ENCODE measurements at regions not wholly inside any gene's neighbourhood (a gene's known extent, or its start where the extent isn't known, plus 50 kb on each side); places are given as distances from the start of the nearest gene placed in this dataset.

DNA sequence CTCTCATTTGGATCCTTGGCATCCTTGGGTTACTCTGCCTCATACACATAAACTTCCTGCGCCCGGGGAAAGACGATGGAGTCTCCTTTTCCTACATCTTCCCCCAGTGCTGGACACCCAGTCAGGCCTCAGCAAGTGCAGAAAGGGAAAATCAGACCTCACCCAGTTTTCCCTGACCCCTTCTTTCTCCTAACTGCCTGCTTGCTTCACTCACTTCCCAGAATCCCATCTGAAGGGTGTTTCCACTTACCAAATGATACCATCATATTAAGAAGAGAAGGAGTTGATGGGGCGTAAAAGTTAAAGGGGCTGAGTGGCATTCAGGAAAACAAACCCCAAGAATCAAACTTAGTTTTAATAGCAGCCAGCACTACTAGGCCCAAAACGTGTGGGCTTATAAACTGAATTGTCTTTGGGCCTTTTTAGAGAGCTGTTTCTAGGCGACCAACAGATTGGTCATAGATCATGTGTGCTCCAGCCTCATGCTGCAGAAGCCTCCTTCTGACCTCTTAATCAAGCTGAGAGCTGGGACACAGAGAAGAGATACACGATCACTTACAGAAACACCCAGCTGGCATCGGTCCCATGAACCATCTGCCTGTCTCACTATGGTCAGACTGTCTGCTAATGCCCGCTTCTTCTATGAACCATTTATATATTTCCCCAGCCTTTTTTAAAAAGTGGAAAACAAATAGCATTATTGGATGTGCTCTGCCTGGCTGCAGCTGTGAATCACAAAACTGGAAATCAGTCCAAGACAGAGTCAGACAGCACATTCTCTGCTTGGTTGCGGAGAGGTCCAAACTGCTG lies 165.7 kb upstream of the SLC14A2 start:
- Histone ChIP-seq H3K4me2 (ENCODE audit: low read length) (no peak overlapping the region), H3K27me3 (ENCODE audit: insufficient read depth, low read length) (no peaks in the 10 kb centered on the region), H3K79me2 (ENCODE audit: insufficient read depth, low read length) (no peaks in the 10 kb centered on the region), H3K9ac (ENCODE audit: low read length) (no peak overlapping the region), H2AFZ (ENCODE audit: low read depth, low read length, poor library complexity, severe bottlenecking) (no peak overlapping the region), H3K4me3 (replicated peaks in 1 of 2; ENCODE audit: low read depth in 1 of 2, low read length in 2 of 2) (no peak overlapping the region), H3K9me2 (ENCODE audit: insufficient read depth) (no peaks in the 10 kb centered on the region), H4K20me1 (ENCODE audit: insufficient read depth) (no peaks in the 10 kb centered on the region), H3K36me3 (ENCODE audit: control insufficient read depth in 1 of 2, insufficient read depth in 2 of 2, low read length in 2 of 2) (no peaks in the 10 kb centered on the region), H3K27ac (ENCODE audit: low read depth, low read length) (no peak overlapping the region), H3K9me3 (ENCODE audit: control insufficient read depth in 1 of 2, insufficient read depth in 1 of 2, low read depth in 1 of 2, low read length in 2 of 2) (no peaks in the 10 kb centered on the region), H3K4me1 (ENCODE audit: control insufficient read depth in 1 of 2, insufficient read depth in 2 of 2, low read length in 2 of 2) (no peaks in the 10 kb centered on the region)
- ChIA-PET CTCF (no interaction called here), POLR2A (no interaction called here), RAD21 (ENCODE audit: low non-redundant PET in 1 of 2, low total read pairs in 2 of 2, uncharacterized antibody in 2 of 2, unreplicated experiment in 2 of 2) (no interaction called here)
- intact Hi-C loops (cut with micrococcal nuclease) = no loop called here
- TF ChIP-seq SRF (IDR thresholded peaks at IDR 0.05; ENCODE audit: low read depth) (no peak), POLR2A (IDR thresholded peaks at IDR 0.05; ENCODE audit: borderline replicate concordance, extremely low read depth, insufficient read depth, insufficient read length) (no peak), ELF1 (IDR thresholded peaks at IDR 0.05; ENCODE audit: borderline replicate concordance, low read depth) (no peak)
- TF ChIP-seq, protein P1, sequence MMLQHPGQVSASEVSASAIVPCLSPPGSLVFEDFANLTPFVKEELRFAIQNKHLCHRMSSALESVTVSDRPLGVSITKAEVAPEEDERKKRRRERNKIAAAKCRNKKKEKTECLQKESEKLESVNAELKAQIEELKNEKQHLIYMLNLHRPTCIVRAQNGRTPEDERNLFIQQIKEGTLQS (IDR thresholded peaks at IDR 0.05) = no peak
- DNase-seq (ENCODE audit: low read depth, low spot score) (no peak), ATAC-seq (no peak)
- BruUV-seq (replicated peaks) = no TSS peak

DNA sequence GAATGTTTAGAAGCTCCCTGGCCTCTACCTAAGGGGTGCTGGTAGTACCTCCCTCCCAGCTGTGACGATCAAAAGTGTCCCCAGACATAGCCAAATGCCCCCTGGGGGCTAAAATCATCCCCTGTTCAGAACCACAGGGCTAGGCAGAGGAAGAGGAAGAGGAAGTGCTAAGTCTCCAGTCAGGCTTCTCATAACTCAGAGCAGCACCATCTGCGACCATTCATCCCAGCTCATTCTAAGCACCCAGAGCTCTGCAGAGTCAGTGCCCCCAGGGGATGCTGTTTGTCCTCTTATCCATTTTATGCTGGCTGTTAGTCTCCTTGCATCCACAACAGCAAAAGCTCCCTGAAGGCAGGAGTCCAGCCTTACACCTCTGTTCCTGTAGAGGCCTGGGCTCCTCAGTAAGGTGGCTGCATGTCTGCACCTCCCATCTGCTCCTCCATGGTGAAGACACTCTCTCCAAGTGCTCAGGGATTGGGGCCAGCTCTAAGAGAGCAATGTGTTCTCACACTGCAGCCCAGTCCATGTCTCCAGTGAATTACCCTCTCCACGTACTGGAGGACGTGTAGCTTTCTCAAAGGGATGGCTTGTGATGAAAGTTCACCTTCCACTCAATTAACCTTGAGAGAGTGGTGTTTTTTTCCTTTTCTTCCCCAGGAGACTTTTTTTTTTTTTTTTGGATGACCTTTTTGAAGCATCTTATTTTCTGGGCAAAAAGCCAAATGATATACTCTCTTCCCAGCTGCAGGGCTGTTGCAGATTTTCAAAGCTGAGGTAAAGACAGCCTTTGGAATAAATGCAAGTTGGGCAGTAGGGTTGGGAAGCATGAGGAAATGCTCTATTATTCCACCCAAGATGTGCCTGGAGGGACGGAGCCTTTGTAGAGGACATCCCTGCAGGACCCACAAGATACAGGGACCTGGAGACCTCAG lies 158.9 kb upstream of the SLC14A2 start:
- H2AFZ ChIP-seq (ENCODE audit: low read depth, low read length, poor library complexity, severe bottlenecking) = no peak overlapping the region
- intact Hi-C loops (cut with micrococcal nuclease) = no loop called here
- no peak overlapping the region for H3K27ac ChIP-seq (ENCODE audit: low read depth, low read length)
- POLR2A ChIA-PET = no interaction called here
- no peak for DNase-seq (ENCODE audit: low read depth, low spot score)
- RAD21 ChIA-PET (ENCODE audit: low non-redundant PET in 1 of 2, low total read pairs in 2 of 2, uncharacterized antibody in 2 of 2, unreplicated experiment in 2 of 2) = no interaction called here
- H3K4me3 ChIP-seq (replicated peaks in 1 of 2; ENCODE audit: low read depth in 1 of 2, low read length in 2 of 2) = no peak overlapping the region
- H3K9ac ChIP-seq (ENCODE audit: low read length) = no peak overlapping the region
- no peaks in the 10 kb centered on the region for H3K9me3 ChIP-seq (ENCODE audit: control insufficient read depth in 1 of 2, insufficient read depth in 1 of 2, low read depth in 1 of 2, low read length in 2 of 2)
- H3K27me3 ChIP-seq (ENCODE audit: insufficient read depth, low read length) = no peaks in the 10 kb centered on the region
- H3K36me3 ChIP-seq (ENCODE audit: control insufficient read depth in 1 of 2, insufficient read depth in 2 of 2, low read length in 2 of 2) = no peaks in the 10 kb centered on the region
- no peak for ATAC-seq
- no peaks in the 10 kb centered on the region for H3K9me2 ChIP-seq (ENCODE audit: insufficient read depth)
- TF ChIP-seq ZFX (IDR thresholded peaks at IDR 0.05) (no peak), EZH2phosphoT487 (IDR thresholded peaks at IDR 0.05; ENCODE audit: borderline replicate concordance) (no peak), TCF7L2 (IDR thresholded peaks at IDR 0.05; ENCODE audit: borderline replicate concordance, extremely low read depth, insufficient read depth, insufficient read length) (no peak), CEBPB (IDR thresholded peaks at IDR 0.05; ENCODE audit: low read depth) (no peak), JUND (IDR thresholded peaks at IDR 0.05) (no peak), CBX3 (IDR thresholded peaks at IDR 0.05; ENCODE audit: low read depth) (no peak)
- TF ChIP-seq, protein P1 (IDR thresholded peaks at IDR 0.05) = no peak
- no peaks in the 10 kb centered on the region for H4K20me1 ChIP-seq (ENCODE audit: insufficient read depth)
- no peaks in the 10 kb centered on the region for H3K4me1 ChIP-seq (ENCODE audit: control insufficient read depth in 1 of 2, insufficient read depth in 2 of 2, low read length in 2 of 2)
- CTCF ChIA-PET = no interaction called here
- H3K4me2 ChIP-seq (ENCODE audit: low read length) = no peak overlapping the region
- no TSS peak for BruUV-seq (replicated peaks)
- H3K79me2 ChIP-seq (ENCODE audit: insufficient read depth, low read length) = no peaks in the 10 kb centered on the region
